ENCODE measurements at regions not wholly inside any gene's neighbourhood (a gene's known extent, or its start where the extent isn't known, plus 50 kb on each side); places are given as distances from the start of the nearest gene placed in this dataset.

GRCh38 chr20:58116505-58116904, 111.9 kb downstream of the ANKRD60 start:
- H3K4me1 ChIP-seq (ENCODE audit: control insufficient read depth, insufficient read depth, low read length, poor library complexity, severe bottlenecking): no peaks in the 10 kb centered on the region
- H3K4me1 Mint-ChIP-seq: no peaks in the 10 kb centered on the region
- peaks cover 4 to 7% of the 10 kb centered on the region in 2 experiments for H3K9me3 ChIP-seq (ENCODE audit: control insufficient read depth in 2 of 2, low read length in 2 of 2)
- peaks cover 2 to 14% (median 6%) of the 10 kb centered on the region in 7 donors for H3K9me3 Mint-ChIP-seq
- no peak overlapping the region for H3K27ac Mint-ChIP-seq
- no peak for DNase-seq
- no peak overlapping the region for H3K27ac ChIP-seq (ENCODE audit: insufficient read depth, low read length, poor library complexity, severe bottlenecking)
- H3K4me3 Mint-ChIP-seq: no peak overlapping the region
- no peak overlapping the region for H3K4me3 ChIP-seq (ENCODE audit: low read depth, low read length)
- H3K36me3 Mint-ChIP-seq: no peaks in the 10 kb centered on the region
- H3K36me3 ChIP-seq (ENCODE audit: control insufficient read depth, insufficient read depth, low read length): no peaks in the 10 kb centered on the region
- H3K27me3 ChIP-seq (ENCODE audit: control insufficient read depth, insufficient read depth, low read length): peaks cover 8% of the 10 kb centered on the region
- peaks cover 5% of the 10 kb centered on the region for H3K27me3 Mint-ChIP-seq
- ATAC-seq (ENCODE audit: low read depth in 2 of 2): no peak

DNA sequence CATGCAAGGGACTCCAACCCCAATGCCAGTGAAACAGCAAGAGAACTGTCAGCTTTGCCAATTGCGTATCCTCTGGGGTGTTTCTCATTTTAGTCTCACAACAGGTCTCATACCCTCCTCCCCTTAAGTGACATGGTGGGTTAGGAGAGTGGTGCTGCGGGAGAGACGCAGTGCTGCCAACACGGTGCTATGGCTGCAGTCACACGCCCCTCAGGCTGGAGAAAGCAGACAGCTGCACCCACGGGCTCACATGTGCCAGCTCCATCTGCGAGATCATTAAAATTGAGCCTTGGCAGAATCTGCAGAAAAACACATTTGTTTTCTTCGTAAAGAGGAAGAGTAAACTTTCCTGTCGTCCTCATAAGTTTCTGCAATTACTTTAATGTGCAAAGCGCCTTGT, 114.7 kb downstream of the ANKRD60 start:
- no peak overlapping the region for H3K27ac ChIP-seq (ENCODE audit: insufficient read depth, low read length, poor library complexity, severe bottlenecking)
- Mint-ChIP-seq H3K27me3 (peaks cover 7% of the 10 kb centered on the region), H3K9me3 (peaks cover 4 to 12% (median 8%) of the 10 kb centered on the region in 7 donors), H3K36me3 (no peaks in the 10 kb centered on the region), H3K4me3 (no peak overlapping the region), H3K27ac (no peak overlapping the region), H3K4me1 (no peaks in the 10 kb centered on the region)
- H3K4me1 ChIP-seq (ENCODE audit: control insufficient read depth, insufficient read depth, low read length, poor library complexity, severe bottlenecking): no peaks in the 10 kb centered on the region
- H3K4me3 ChIP-seq (ENCODE audit: low read depth, low read length): no peak overlapping the region
- peaks cover 3% of the 10 kb centered on the region for H3K27me3 ChIP-seq (ENCODE audit: control insufficient read depth, insufficient read depth, low read length)
- DNase-seq (no peak), ATAC-seq (ENCODE audit: low read depth in 2 of 2) (no peak)
- H3K9me3 ChIP-seq (ENCODE audit: control insufficient read depth in 2 of 2, low read length in 2 of 2): peaks cover 0 to 2% of the 10 kb centered on the region in 2 experiments
- no peaks in the 10 kb centered on the region for H3K36me3 ChIP-seq (ENCODE audit: control insufficient read depth, insufficient read depth, low read length)

DNA sequence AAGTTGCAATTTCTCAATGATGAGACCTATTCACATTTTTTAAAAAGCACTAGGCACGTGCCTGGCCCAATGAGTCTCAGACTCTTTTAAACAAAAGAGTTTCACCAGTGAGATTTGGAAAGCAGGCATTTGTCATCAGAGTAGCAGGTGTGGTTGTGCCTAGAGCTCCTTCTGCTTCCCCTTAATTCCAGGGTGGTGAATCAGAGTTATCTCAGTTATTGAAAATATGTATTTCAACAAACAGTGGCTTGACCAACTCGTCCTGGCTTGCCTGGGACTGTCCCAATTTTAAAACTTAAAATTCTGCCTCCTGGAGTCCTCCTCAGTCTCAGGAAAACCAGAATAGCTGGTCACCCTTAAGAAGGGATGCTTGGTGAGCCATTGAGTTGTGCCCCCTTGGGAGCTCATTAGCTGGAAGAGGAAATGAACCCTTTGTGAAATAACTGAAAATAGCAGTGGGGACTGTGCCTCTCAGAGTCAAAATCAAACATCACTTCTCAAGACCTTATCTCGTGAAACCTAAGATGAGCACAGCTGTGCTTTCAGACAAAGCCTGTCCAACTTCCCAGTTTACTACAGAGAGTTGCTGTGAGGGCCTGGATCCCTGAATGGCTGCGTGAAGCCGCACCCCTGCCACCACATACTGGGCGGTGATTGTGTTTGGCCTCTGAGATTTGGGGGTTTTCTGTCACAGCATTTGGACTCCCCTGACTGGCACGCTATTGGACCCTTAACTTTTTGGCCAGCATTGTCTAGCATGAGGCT, 116.3 kb downstream of the ANKRD60 start:
- Mint-ChIP-seq H3K9me3 (peaks cover 0 to 9% (median 3%) of the 10 kb centered on the region in 7 donors), H3K4me1 (no peaks in the 10 kb centered on the region), H3K27me3 (peaks cover 7% of the 10 kb centered on the region), H3K27ac (no peak overlapping the region), H3K36me3 (no peaks in the 10 kb centered on the region), H3K4me3 (no peak overlapping the region)
- ATAC-seq (ENCODE audit: low read depth in 2 of 2) (no peak), DNase-seq (no peak)
- H3K27ac ChIP-seq (ENCODE audit: insufficient read depth, low read length, poor library complexity, severe bottlenecking): no peak overlapping the region
- H3K9me3 ChIP-seq (ENCODE audit: control insufficient read depth in 2 of 2, low read length in 2 of 2): peaks cover 0 to under 1% of the 10 kb centered on the region in 2 experiments
- no peaks in the 10 kb centered on the region for H3K36me3 ChIP-seq (ENCODE audit: control insufficient read depth, insufficient read depth, low read length)
- H3K4me1 ChIP-seq (ENCODE audit: control insufficient read depth, insufficient read depth, low read length, poor library complexity, severe bottlenecking): no peaks in the 10 kb centered on the region
- no peak overlapping the region for H3K4me3 ChIP-seq (ENCODE audit: low read depth, low read length)
- peaks cover 3% of the 10 kb centered on the region for H3K27me3 ChIP-seq (ENCODE audit: control insufficient read depth, insufficient read depth, low read length)

GRCh38 chr20:58111310-58112016, 117.0 kb downstream of the ANKRD60 start:
- peaks cover 3% of the 10 kb centered on the region for H3K27me3 ChIP-seq (ENCODE audit: control insufficient read depth, insufficient read depth, low read length)
- peaks cover 0 to 8% (median 3%) of the 10 kb centered on the region in 7 donors for H3K9me3 Mint-ChIP-seq
- H3K9me3 ChIP-seq (ENCODE audit: control insufficient read depth in 2 of 2, low read length in 2 of 2): no peaks in the 10 kb centered on the region
- ATAC-seq (ENCODE audit: low read depth in 2 of 2) (no peak), DNase-seq (no peak)
- no peaks in the 10 kb centered on the region for H3K36me3 ChIP-seq (ENCODE audit: control insufficient read depth, insufficient read depth, low read length)
- H3K27ac ChIP-seq (ENCODE audit: insufficient read depth, low read length, poor library complexity, severe bottlenecking): no peak overlapping the region
- H3K4me1 Mint-ChIP-seq: no peaks in the 10 kb centered on the region
- H3K27me3 Mint-ChIP-seq: peaks cover 5% of the 10 kb centered on the region
- no peak overlapping the region for H3K4me3 Mint-ChIP-seq
- no peak overlapping the region for H3K4me3 ChIP-seq (ENCODE audit: low read depth, low read length)
- no peaks in the 10 kb centered on the region for H3K4me1 ChIP-seq (ENCODE audit: control insufficient read depth, insufficient read depth, low read length, poor library complexity, severe bottlenecking)
- no peaks in the 10 kb centered on the region for H3K36me3 Mint-ChIP-seq
- H3K27ac Mint-ChIP-seq: no peak overlapping the region

DNA sequence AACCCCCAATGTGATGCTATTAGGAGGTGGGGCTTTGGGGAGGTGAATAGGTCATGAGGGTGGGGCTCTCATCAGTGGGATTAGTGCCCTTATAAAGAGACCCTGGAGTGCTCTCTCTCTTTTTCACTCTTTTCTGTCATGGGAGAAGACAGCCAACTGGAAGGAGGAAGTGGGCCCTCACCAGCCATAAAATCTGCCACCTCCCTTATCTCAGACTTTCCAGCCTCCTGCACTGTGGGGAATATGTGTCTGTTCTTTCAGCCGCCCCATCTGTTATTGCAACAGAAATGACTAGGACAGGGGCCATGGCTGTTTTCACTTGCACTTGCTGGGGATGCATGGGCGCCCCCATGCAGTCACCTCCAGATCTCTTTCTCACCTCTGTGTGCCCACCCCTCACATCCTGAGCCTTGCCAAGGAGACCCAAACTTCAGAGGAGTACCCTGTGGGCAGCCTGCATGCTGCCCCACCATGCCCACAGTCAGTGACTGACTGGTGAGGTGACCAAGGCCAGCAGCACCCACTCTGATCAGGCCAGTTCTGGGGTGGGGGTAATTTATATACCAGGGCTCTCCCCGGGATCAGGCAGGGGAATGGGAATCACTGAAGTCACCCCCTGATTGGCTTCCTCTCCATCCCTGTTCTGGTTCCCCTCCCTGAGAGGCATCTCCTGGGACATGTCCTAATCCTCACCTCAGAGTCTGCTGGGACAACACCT, 118.4 kb downstream of the ANKRD60 start:
- Mint-ChIP-seq H3K27me3 (peaks cover 5% of the 10 kb centered on the region), H3K36me3 (no peaks in the 10 kb centered on the region), H3K27ac (no peak overlapping the region), H3K4me3 (no peak overlapping the region), H3K9me3 (peaks cover 0 to 8% (median 3%) of the 10 kb centered on the region in 7 donors), H3K4me1 (no peaks in the 10 kb centered on the region)
- DNase-seq (no peak), ATAC-seq (ENCODE audit: low read depth in 2 of 2) (no peak)
- Histone ChIP-seq H3K27ac (ENCODE audit: insufficient read depth, low read length, poor library complexity, severe bottlenecking) (no peak overlapping the region), H3K27me3 (ENCODE audit: control insufficient read depth, insufficient read depth, low read length) (peaks cover 3% of the 10 kb centered on the region), H3K4me3 (ENCODE audit: low read depth, low read length) (no peak overlapping the region), H3K4me1 (ENCODE audit: control insufficient read depth, insufficient read depth, low read length, poor library complexity, severe bottlenecking) (no peaks in the 10 kb centered on the region), H3K9me3 (ENCODE audit: control insufficient read depth in 2 of 2, low read length in 2 of 2) (no peaks in the 10 kb centered on the region), H3K36me3 (ENCODE audit: control insufficient read depth, insufficient read depth, low read length) (no peaks in the 10 kb centered on the region)

DNA sequence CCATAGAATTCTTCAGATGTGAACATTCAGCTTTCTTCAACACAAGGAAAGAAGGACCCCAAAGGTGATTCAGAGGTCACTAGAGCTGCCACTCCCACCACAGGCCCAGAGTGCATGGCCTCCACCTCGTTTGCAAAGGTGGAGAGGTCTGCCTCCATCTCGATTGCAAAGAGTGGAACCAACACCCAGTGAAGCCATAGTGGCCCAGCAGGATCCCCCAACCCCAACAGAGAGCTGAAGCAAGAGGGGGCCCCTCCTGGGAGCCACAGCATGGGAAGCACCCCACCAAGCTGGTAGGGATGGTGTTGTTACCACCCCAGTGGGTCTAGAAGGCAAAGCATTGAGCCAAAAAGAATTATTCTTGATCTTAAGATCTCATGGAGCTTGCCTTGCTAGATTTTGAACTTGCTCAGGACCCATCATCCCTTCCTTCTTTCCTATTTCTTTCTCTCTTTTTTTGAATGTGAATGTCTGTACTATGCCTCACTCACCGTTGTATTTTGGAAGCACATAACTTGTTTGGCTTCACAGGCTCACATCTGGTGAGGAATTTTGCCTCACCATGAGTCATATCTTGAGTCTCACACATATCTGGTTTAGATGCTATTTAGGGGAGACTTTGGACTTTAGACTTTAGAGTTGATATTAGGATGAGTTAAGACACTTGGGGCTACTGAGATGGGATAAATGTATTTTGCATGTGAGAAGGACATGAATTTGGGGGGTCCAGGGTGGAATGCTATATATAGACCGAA, 119.2 kb downstream of the ANKRD60 start:
- Histone ChIP-seq H3K9me3 (ENCODE audit: control insufficient read depth in 2 of 2, low read length in 2 of 2) (no peaks in the 10 kb centered on the region), H3K4me1 (ENCODE audit: control insufficient read depth, insufficient read depth, low read length, poor library complexity, severe bottlenecking) (no peaks in the 10 kb centered on the region), H3K27ac (ENCODE audit: insufficient read depth, low read length, poor library complexity, severe bottlenecking) (no peak overlapping the region), H3K4me3 (ENCODE audit: low read depth, low read length) (no peak overlapping the region), H3K36me3 (ENCODE audit: control insufficient read depth, insufficient read depth, low read length) (no peaks in the 10 kb centered on the region), H3K27me3 (ENCODE audit: control insufficient read depth, insufficient read depth, low read length) (peaks cover 3% of the 10 kb centered on the region)
- H3K9me3 Mint-ChIP-seq: peaks cover 0 to 8% (median 3%) of the 10 kb centered on the region in 7 donors
- no peak for ATAC-seq (ENCODE audit: low read depth in 2 of 2)
- no peak overlapping the region for H3K4me3 Mint-ChIP-seq
- no peak overlapping the region for H3K27ac Mint-ChIP-seq
- peaks cover 5% of the 10 kb centered on the region for H3K27me3 Mint-ChIP-seq
- no peak for DNase-seq
- H3K36me3 Mint-ChIP-seq: no peaks in the 10 kb centered on the region
- no peaks in the 10 kb centered on the region for H3K4me1 Mint-ChIP-seq

DNA sequence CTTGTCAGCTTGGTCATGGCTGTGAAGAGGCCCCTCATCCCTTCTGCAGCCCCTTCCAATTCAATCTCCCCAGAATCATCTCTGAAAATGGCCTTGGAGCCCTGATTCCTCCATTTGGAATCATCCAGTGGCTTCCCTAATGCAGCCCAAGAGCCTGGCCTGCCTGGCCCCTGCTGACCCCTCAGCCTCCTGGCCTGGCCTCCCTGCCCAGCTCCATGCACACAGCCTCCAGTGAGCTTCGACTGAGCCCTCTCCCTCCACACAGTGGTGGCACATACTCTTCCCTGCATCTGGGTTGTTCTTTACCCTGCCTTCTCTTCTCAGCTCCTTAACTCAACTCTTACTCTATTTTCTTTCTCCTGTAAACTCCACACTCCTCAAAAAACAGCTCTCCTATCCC, 120.9 kb downstream of the ANKRD60 start:
- Histone ChIP-seq H3K9me3 (ENCODE audit: control insufficient read depth in 2 of 2, low read length in 2 of 2) (no peaks in the 10 kb centered on the region), H3K27ac (ENCODE audit: insufficient read depth, low read length, poor library complexity, severe bottlenecking) (no peak overlapping the region), H3K4me3 (ENCODE audit: low read depth, low read length) (no peak overlapping the region), H3K27me3 (ENCODE audit: control insufficient read depth, insufficient read depth, low read length) (no peaks in the 10 kb centered on the region), H3K36me3 (ENCODE audit: control insufficient read depth, insufficient read depth, low read length) (no peaks in the 10 kb centered on the region), H3K4me1 (ENCODE audit: control insufficient read depth, insufficient read depth, low read length, poor library complexity, severe bottlenecking) (no peaks in the 10 kb centered on the region)
- Mint-ChIP-seq H3K27me3 (peaks cover 9% of the 10 kb centered on the region), H3K4me1 (no peaks in the 10 kb centered on the region), H3K4me3 (no peak overlapping the region), H3K36me3 (no peaks in the 10 kb centered on the region), H3K9me3 (peaks cover 0 to 8% (median 3%) of the 10 kb centered on the region in 7 donors), H3K27ac (no peak overlapping the region)
- ATAC-seq (ENCODE audit: low read depth in 2 of 2): no peak
- no peak for DNase-seq

Data from CD4-positive, CD25-positive, alpha-beta regulatory T cell (primary cell).